Type B pancreatic cell (in vitro differentiated cells): ENCODE measurements at regions not wholly inside any gene's neighbourhood (a gene's known extent, or its start where the extent isn't known, plus 50 kb on each side); places are given as distances from the start of the nearest gene placed in this dataset.

Experiments
- DNase-seq: peaks from one replicate; pipeline ENCODE4 v3.0.0; 2021; ENCODE audit warnings: mixed read lengths; ENCODE audit not compliant: unreplicated experiment; ENCODE audit errors: extremely low spot score
- H3K27ac Mint-ChIP-seq: 2 replicates; pipeline ENCODE4 v1.8.0; 2021; ENCODE audit warnings: mild to moderate bottlenecking, mixed read lengths
- H3K27me3 Mint-ChIP-seq: 2 replicates; pipeline ENCODE4 v1.8.0; 2021; ENCODE audit warnings: mixed read lengths
- H3K36me3 Mint-ChIP-seq: 2 replicates; pipeline ENCODE4 v1.8.0; 2021; ENCODE audit warnings: mixed read lengths
- H3K4me1 Mint-ChIP-seq: one replicate; pipeline ENCODE4 v1.8.0; 2021; ENCODE audit warnings: mixed read lengths; ENCODE audit not compliant: unreplicated experiment
- H3K4me3 Mint-ChIP-seq: 2 replicates; pipeline ENCODE4 v1.8.0; 2021; ENCODE audit warnings: mild to moderate bottlenecking, mixed read lengths
- H3K9me3 Mint-ChIP-seq: 2 replicates; pipeline ENCODE4 v1.8.0; 2021; ENCODE audit warnings: mixed read lengths
- TF ChIP-seq, protein P1 (sequence below): fragments of 200-600 bp; sonication (generic); conservative IDR thresholded peaks from 2 replicates; pipeline ENCODE4 v1.5.0; 2021; ENCODE audit warnings: antibody characterized with exemption, mild to moderate bottlenecking

DNA sequence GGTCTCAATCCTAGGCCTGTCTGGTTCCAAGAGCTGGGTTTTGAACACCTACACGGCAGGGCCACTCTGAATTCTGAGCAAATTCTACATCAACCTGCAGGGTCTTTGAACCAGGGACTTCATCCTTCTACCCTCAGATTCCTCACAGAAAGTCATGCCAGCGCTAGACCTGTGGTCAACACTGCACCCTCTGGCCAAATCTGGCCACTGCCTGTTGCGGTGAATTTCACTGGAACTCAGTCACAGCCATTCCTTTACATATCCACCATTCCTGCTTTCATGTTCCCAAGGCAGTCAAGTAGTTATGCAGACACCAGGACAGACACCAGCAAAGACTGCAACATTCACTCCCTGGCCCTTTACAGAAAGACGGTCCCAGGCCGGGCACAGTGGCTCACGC, 144.6 kb downstream of the C16orf95 start:
- no peak for DNase-seq
- peaks cover 18% of the 10 kb centered on the region for H3K4me1 Mint-ChIP-seq
- peaks cover under 1% of the 10 kb centered on the region for H3K9me3 Mint-ChIP-seq
- H3K36me3 Mint-ChIP-seq: no peaks in the 10 kb centered on the region
- H3K27ac Mint-ChIP-seq: no peak overlapping the region
- H3K4me3 Mint-ChIP-seq: no peak overlapping the region
- H3K27me3 Mint-ChIP-seq: peaks cover 11% of the 10 kb centered on the region
- TF ChIP-seq, protein P1, sequence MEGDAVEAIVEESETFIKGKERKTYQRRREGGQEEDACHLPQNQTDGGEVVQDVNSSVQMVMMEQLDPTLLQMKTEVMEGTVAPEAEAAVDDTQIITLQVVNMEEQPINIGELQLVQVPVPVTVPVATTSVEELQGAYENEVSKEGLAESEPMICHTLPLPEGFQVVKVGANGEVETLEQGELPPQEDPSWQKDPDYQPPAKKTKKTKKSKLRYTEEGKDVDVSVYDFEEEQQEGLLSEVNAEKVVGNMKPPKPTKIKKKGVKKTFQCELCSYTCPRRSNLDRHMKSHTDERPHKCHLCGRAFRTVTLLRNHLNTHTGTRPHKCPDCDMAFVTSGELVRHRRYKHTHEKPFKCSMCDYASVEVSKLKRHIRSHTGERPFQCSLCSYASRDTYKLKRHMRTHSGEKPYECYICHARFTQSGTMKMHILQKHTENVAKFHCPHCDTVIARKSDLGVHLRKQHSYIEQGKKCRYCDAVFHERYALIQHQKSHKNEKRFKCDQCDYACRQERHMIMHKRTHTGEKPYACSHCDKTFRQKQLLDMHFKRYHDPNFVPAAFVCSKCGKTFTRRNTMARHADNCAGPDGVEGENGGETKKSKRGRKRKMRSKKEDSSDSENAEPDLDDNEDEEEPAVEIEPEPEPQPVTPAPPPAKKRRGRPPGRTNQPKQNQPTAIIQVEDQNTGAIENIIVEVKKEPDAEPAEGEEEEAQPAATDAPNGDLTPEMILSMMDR: peak; percentile 56

GRCh38 chr16:87173294-87173893, 143.8 kb downstream of the C16orf95 start:
- Mint-ChIP-seq H3K27me3 (peaks cover 16% of the 10 kb centered on the region), H3K4me1 (peaks cover 22% of the 10 kb centered on the region), H3K4me3 (no peak overlapping the region), H3K36me3 (no peaks in the 10 kb centered on the region), H3K27ac (no peak overlapping the region), H3K9me3 (no peaks in the 10 kb centered on the region)
- DNase-seq: no peak
- TF ChIP-seq, protein P1: no peak

DNA sequence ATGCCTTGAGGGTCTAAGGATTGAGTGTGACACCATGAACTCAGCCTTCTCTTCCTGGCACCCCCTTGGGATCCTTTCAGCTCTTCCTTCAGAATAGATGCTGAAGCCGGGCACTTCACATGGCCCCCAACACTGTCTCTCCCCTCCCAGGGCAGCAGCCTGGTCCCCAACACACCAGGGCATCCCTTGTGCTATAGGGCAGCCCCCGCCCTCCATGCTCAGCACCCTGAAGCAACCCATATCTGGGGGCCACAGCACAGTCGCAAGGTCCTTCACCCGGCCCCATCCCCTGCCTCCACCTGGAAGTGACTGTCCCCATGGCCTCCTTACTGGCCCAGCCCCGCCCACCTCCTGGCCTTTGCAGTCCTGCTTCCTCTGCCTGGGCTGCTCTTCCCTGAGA, 143.1 kb downstream of the C16orf95 start:
- Mint-ChIP-seq H3K27ac (no peak overlapping the region), H3K36me3 (no peaks in the 10 kb centered on the region), H3K4me1 (peaks cover 22% of the 10 kb centered on the region), H3K4me3 (no peak overlapping the region), H3K9me3 (no peaks in the 10 kb centered on the region), H3K27me3 (peaks cover 16% of the 10 kb centered on the region)
- DNase-seq: no peak
- TF ChIP-seq, protein P1: no peak

GRCh38 chr16:87176735-87177134, 140.5 kb downstream of the C16orf95 start:
- peaks cover 19% of the 10 kb centered on the region for H3K4me1 Mint-ChIP-seq
- H3K27ac Mint-ChIP-seq: no peak overlapping the region
- H3K4me3 Mint-ChIP-seq: no peak overlapping the region
- no peaks in the 10 kb centered on the region for H3K9me3 Mint-ChIP-seq
- peaks cover 23% of the 10 kb centered on the region for H3K27me3 Mint-ChIP-seq
- H3K36me3 Mint-ChIP-seq: no peaks in the 10 kb centered on the region
- DNase-seq: no peak
- TF ChIP-seq, protein P1: no peak

DNA sequence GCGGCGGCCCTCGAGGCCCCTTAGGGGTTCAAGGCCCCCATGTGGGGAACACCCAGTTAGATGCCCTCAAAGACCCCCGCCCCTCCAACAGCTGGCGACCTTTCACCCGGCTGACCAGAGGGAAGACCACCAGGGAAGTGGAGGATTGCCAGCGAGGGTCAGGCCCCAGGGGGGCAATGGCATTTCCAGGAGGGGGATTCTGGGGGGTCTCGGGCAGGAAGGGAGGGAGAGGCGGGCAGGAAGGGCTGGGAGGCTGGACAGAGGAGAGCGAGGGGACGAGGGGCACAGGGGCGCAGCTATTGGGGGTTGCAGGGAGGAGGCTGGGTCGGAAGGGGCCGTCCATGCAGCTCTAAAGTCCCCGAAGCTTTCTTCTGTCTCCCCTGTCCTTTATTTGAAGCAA, 139.5 kb downstream of the C16orf95 start:
- H3K4me1 Mint-ChIP-seq: peaks cover 19% of the 10 kb centered on the region
- H3K9me3 Mint-ChIP-seq: no peaks in the 10 kb centered on the region
- no peak for DNase-seq
- TF ChIP-seq, protein P1: no peak
- peaks cover 23% of the 10 kb centered on the region for H3K27me3 Mint-ChIP-seq
- H3K36me3 Mint-ChIP-seq: no peaks in the 10 kb centered on the region
- H3K4me3 Mint-ChIP-seq: peak overlapping the region; percentile 54
- H3K27ac Mint-ChIP-seq: peak overlapping the region; percentile 56
